ENCODE measurements at regions not wholly inside any gene's neighbourhood (a gene's known extent, or its start where the extent isn't known, plus 50 kb on each side); places are given as distances from the start of the nearest gene placed in this dataset.

- DNase-seq, result no peak
Measured at GRCh38 chr10:110399106-110399964, 94.6 kb upstream of the SMNDC1 start.

GRCh38 chr10:110399965-110400933 is 95.5 kb upstream of the SMNDC1 start:
- no peak for DNase-seq

- DNase-seq, result no peak
Measured at GRCh38 chr10:110401401-110402076, 96.2 kb upstream of the DUSP5 start.

GRCh38 chr10:110402077-110402416 is 95.7 kb upstream of the DUSP5 start:
- no peak for DNase-seq

- no peak for DNase-seq
Measured at GRCh38 chr10:110403593-110403992, 94.1 kb upstream of the DUSP5 start.

GRCh38 chr10:110404413-110404812 is 93.3 kb upstream of the DUSP5 start:
- DNase-seq, result no peak

GRCh38 chr10:110404825-110405224 is 92.9 kb upstream of the DUSP5 start:
- DNase-seq, result no peak

- DNase-seq, result no peak
Measured at GRCh38 chr10:110405380-110405779, 92.3 kb upstream of the DUSP5 start.

- DNase-seq, result no peak
Measured at GRCh38 chr10:110407301-110408170, 90.2 kb upstream of the DUSP5 start.

GRCh38 chr10:110408203-110408871 is 89.4 kb upstream of the DUSP5 start:
- no peak for DNase-seq

GRCh38 chr10:110408943-110409342 is 88.8 kb upstream of the DUSP5 start:
- no peak for DNase-seq

- no peak for DNase-seq
Measured at GRCh38 chr10:110409488-110409887, 88.2 kb upstream of the DUSP5 start.

GRCh38 chr10:110409926-110410325 is 87.8 kb upstream of the DUSP5 start:
- DNase-seq, result no peak

- DNase-seq, result no peak
Measured at GRCh38 chr10:110410329-110411046, 87.2 kb upstream of the DUSP5 start.

- DNase-seq, result no peak
Measured at GRCh38 chr10:110411047-110411410, 86.7 kb upstream of the DUSP5 start.

- DNase-seq, result no peak
Measured at GRCh38 chr10:110413049-110413783, 84.5 kb upstream of the DUSP5 start.

GRCh38 chr10:110413903-110414547 is 83.7 kb upstream of the DUSP5 start:
- DNase-seq, result no peak

- peak; percentile 86 for DNase-seq
Measured at GRCh38 chr10:110414548-110415309, 83.0 kb upstream of the DUSP5 start.

- DNase-seq, result no peak
Measured at GRCh38 chr10:110415809-110416208, 81.9 kb upstream of the DUSP5 start.
